Astrocyte (in vitro differentiated cells and primary cell): ENCODE measurements at regions not wholly inside any gene's neighbourhood (a gene's known extent, or its start where the extent isn't known, plus 50 kb on each side); places are given as distances from the start of the nearest gene placed in this dataset.
A peak's percentile ranks its signal among the peaks of the same experiment; 100 is the strongest.

Experiments
- DNase-seq: peaks from one replicate; pipeline ENCODE4 v3.0.0-alpha.2; 2010; ENCODE audit warnings: low read depth
- FAIRE-seq: peaks from 2 replicates; lab custom pipeline; 2011; peaks lifted over from hg19 to GRCh38; lab: Jason Lieb, UNC
- H2AFZ ChIP-seq: 2 replicates; pipeline ENCODE4 v1.6.0; 2012; ENCODE audit warnings: low read depth, low read length, inconsistent platforms
- H3K27ac ChIP-seq: 2 replicates; pipeline ENCODE4 v1.5.1; 2011; ENCODE audit warnings: low read depth, low read length, inconsistent platforms
- H3K27me3 ChIP-seq: 2 replicates; pipeline ENCODE4 v1.6.0; 2011; ENCODE audit warnings: low read length, inconsistent platforms; ENCODE audit not compliant: insufficient read depth
- H3K36me3 ChIP-seq: 2 replicates; pipeline ENCODE4 v1.5.1; 2011; ENCODE audit warnings: low read length, inconsistent platforms; ENCODE audit not compliant: insufficient read depth
- H3K4me1 ChIP-seq: 2 replicates; pipeline ENCODE4 v1.5.1; 2011; ENCODE audit warnings: low read length, inconsistent platforms; ENCODE audit not compliant: insufficient read depth
- H3K4me2 ChIP-seq: 2 replicates; pipeline ENCODE4 v1.6.0; 2012; ENCODE audit warnings: low read length, inconsistent platforms
- H3K4me3 ChIP-seq: 2 replicates; pipeline ENCODE4 v1.5.1; 2011; ENCODE audit warnings: low read depth, mild to moderate bottlenecking, low read length, inconsistent platforms; ENCODE audit not compliant: insufficient read depth
- H3K79me2 ChIP-seq: 2 replicates; pipeline ENCODE4 v1.6.0; 2012; ENCODE audit warnings: mild to moderate bottlenecking, low read length, inconsistent platforms; ENCODE audit not compliant: insufficient read depth
- H3K9ac ChIP-seq: 2 replicates; pipeline ENCODE4 v1.6.0; 2012; ENCODE audit warnings: mild to moderate bottlenecking, low read length, inconsistent platforms
- H3K9me3 ChIP-seq: 2 replicates; pipeline ENCODE4 v1.5.1; 2012; ENCODE audit warnings: low read depth, mild to moderate bottlenecking, low read length, inconsistent platforms; ENCODE audit not compliant: insufficient read depth
- H4K20me1 ChIP-seq: 2 replicates; pipeline ENCODE4 v1.6.0; 2012; ENCODE audit warnings: low read length, inconsistent platforms; ENCODE audit not compliant: insufficient read depth
- H3K27ac Mint-ChIP-seq: one replicate; pipeline ENCODE4 v1.8.0; 2021; ENCODE audit warnings: mild to moderate bottlenecking, mixed read lengths; ENCODE audit not compliant: unreplicated experiment
- H3K27me3 Mint-ChIP-seq: one replicate; pipeline ENCODE4 v1.8.0; 2021; ENCODE audit warnings: low read depth, mixed read lengths; ENCODE audit not compliant: unreplicated experiment
- H3K36me3 Mint-ChIP-seq: one replicate; pipeline ENCODE4 v1.8.0; 2021; ENCODE audit warnings: low read depth, mixed read lengths; ENCODE audit not compliant: unreplicated experiment
- H3K4me1 Mint-ChIP-seq: one replicate; pipeline ENCODE4 v1.8.0; 2021; ENCODE audit warnings: low read depth, mixed read lengths; ENCODE audit not compliant: unreplicated experiment
- H3K4me3 Mint-ChIP-seq: one replicate; pipeline ENCODE4 v1.8.0; 2021; ENCODE audit warnings: mild to moderate bottlenecking, moderate library complexity, mixed read lengths; ENCODE audit not compliant: unreplicated experiment
- H3K9me3 Mint-ChIP-seq: one replicate; pipeline ENCODE4 v1.8.0; 2021; ENCODE audit warnings: mild to moderate bottlenecking, mixed read lengths; ENCODE audit not compliant: unreplicated experiment
- EZH2 ChIP-seq: IDR thresholded peaks from 2 replicates; pipeline ENCODE4 v1.6.1; 2012; ENCODE audit warnings: mild to moderate bottlenecking, low read length, inconsistent platforms; ENCODE audit not compliant: insufficient read depth
- TF ChIP-seq, protein P1 (sequence below): IDR thresholded peaks from 2 replicates; pipeline ENCODE4 v1.5.1; 2011; ENCODE audit warnings: low read depth, mild to moderate bottlenecking, inconsistent platforms, low read length, moderate library complexity; ENCODE audit not compliant: insufficient read depth

DNA sequence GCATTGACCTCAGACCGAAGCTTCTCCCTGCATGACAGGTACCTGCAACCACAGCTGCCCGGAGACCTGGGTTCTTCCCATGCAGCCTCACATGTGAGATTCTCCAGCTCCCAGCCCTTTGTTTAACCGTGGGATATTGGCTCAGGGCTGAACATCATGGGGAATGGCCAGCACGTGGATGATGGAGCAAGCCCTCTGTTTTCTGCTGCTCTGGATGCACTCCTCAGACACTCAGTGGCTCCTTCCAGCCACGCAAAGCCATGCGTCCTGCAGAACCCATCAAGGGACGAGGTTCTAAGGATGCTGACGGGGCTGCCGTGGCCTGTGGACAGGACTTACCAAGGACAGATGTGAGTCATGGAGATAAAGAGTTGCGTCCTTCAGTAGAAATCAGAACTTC lies 639.1 kb downstream of the BRD1 start:
- Histone ChIP-seq H3K27ac (no peak overlapping the region), H3K27me3 (no peaks in the 10 kb centered on the region), H3K4me3 (no peak overlapping the region), H3K9ac (no peak overlapping the region), H3K79me2 (no peaks in the 10 kb centered on the region), H3K4me2 (no peak overlapping the region), H3K36me3 (no peaks in the 10 kb centered on the region), H3K4me1 (no peaks in the 10 kb centered on the region), H4K20me1 (no peaks in the 10 kb centered on the region), H3K9me3 (peaks cover 10% of the 10 kb centered on the region), H2AFZ (no peak overlapping the region)
- TF ChIP-seq, protein P1, sequence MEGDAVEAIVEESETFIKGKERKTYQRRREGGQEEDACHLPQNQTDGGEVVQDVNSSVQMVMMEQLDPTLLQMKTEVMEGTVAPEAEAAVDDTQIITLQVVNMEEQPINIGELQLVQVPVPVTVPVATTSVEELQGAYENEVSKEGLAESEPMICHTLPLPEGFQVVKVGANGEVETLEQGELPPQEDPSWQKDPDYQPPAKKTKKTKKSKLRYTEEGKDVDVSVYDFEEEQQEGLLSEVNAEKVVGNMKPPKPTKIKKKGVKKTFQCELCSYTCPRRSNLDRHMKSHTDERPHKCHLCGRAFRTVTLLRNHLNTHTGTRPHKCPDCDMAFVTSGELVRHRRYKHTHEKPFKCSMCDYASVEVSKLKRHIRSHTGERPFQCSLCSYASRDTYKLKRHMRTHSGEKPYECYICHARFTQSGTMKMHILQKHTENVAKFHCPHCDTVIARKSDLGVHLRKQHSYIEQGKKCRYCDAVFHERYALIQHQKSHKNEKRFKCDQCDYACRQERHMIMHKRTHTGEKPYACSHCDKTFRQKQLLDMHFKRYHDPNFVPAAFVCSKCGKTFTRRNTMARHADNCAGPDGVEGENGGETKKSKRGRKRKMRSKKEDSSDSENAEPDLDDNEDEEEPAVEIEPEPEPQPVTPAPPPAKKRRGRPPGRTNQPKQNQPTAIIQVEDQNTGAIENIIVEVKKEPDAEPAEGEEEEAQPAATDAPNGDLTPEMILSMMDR = no peak
- TF ChIP-seq EZH2 = no peak
- Mint-ChIP-seq H3K4me1 (no peaks in the 10 kb centered on the region), H3K27me3 (peaks cover 35% of the 10 kb centered on the region), H3K27ac (no peak overlapping the region), H3K9me3 (peaks cover 13% of the 10 kb centered on the region), H3K4me3 (no peak overlapping the region), H3K36me3 (peaks cover 1% of the 10 kb centered on the region)
- DNase-seq (no peak), FAIRE-seq (no peak)

DNA sequence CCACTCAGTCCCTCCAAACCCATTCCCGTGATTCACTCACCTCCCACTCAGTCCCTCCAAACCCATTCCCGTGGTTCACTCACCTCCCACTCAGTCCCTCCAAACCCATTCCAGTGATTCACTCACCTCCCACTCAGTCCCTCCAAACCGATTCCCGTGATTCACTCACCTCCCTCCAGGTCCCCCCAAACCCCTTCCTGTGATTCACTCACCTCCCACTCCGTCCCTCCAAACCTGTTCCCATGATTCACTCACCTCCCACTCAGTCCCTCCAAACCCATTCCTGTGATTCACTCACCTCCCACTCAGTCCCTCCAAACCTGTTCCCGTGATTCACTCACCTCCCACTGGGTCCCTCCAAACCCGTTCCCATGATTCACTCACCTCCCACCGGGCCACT lies 639.6 kb downstream of the BRD1 start:
- H3K9me3 Mint-ChIP-seq = peaks cover 13% of the 10 kb centered on the region

GRCh38 chr22:49186762-49187161 lies 640.9 kb downstream of the BRD1 start:
- H3K9me3 ChIP-seq = peaks cover 16% of the 10 kb centered on the region
- H3K4me3 ChIP-seq = no peak overlapping the region
- peaks cover 28% of the 10 kb centered on the region for H3K27me3 Mint-ChIP-seq
- H3K9me3 Mint-ChIP-seq = peaks cover 13% of the 10 kb centered on the region
- no peaks in the 10 kb centered on the region for H3K4me1 Mint-ChIP-seq
- H3K27me3 ChIP-seq = no peaks in the 10 kb centered on the region
- no peak for TF ChIP-seq EZH2
- TF ChIP-seq, protein P1 = no peak
- H3K36me3 Mint-ChIP-seq = no peaks in the 10 kb centered on the region
- H2AFZ ChIP-seq = no peak overlapping the region
- no peak overlapping the region for H3K4me2 ChIP-seq
- no peak overlapping the region for H3K27ac ChIP-seq
- H3K79me2 ChIP-seq = no peaks in the 10 kb centered on the region
- no peaks in the 10 kb centered on the region for H3K36me3 ChIP-seq
- H3K27ac Mint-ChIP-seq = peak overlapping the region; percentile 2
- no peaks in the 10 kb centered on the region for H3K4me1 ChIP-seq
- DNase-seq (no peak), FAIRE-seq (no peak)
- no peak overlapping the region for H3K4me3 Mint-ChIP-seq
- no peaks in the 10 kb centered on the region for H4K20me1 ChIP-seq
- no peak overlapping the region for H3K9ac ChIP-seq

More for the DNA sequence above, 639.6 kb downstream of the BRD1 start:
- Histone ChIP-seq H3K27me3 (no peaks in the 10 kb centered on the region), H3K4me2 (no peak overlapping the region), H3K9ac (no peak overlapping the region), H3K36me3 (no peaks in the 10 kb centered on the region), H3K4me1 (no peaks in the 10 kb centered on the region), H3K4me3 (no peak overlapping the region), H4K20me1 (no peaks in the 10 kb centered on the region), H3K27ac (no peak overlapping the region), H2AFZ (no peak overlapping the region), H3K79me2 (no peaks in the 10 kb centered on the region), H3K9me3 (peaks cover 10% of the 10 kb centered on the region)
- H3K4me1 Mint-ChIP-seq = no peaks in the 10 kb centered on the region
- FAIRE-seq = no peak
- TF ChIP-seq, protein P1 = no peak
- TF ChIP-seq EZH2 = no peak
- H3K27me3 Mint-ChIP-seq = peaks cover 32% of the 10 kb centered on the region
- DNase-seq = no peak
- H3K27ac Mint-ChIP-seq = no peak overlapping the region
- no peak overlapping the region for H3K4me3 Mint-ChIP-seq
- peaks cover 1% of the 10 kb centered on the region for H3K36me3 Mint-ChIP-seq
